SK-N-SH treated with all-trans-retinoic acid at 6 μM for 48 hours (cell line): ENCODE measurements at regions not wholly inside any gene's neighbourhood (a gene's known extent, or its start where the extent isn't known, plus 50 kb on each side); places are given as distances from the start of the nearest gene placed in this dataset.

Experiments
- ARNTL ChIP-seq: fragments of 450-650 bp; formaldehyde crosslinking; IDR thresholded peaks from 2 replicates; pipeline ENCODE4 v1.5.0; 2020; ENCODE audit warnings: low read depth, mild to moderate bottlenecking, moderate library complexity, borderline replicate concordance
- CSDC2 ChIP-seq: fragments of 250-450 bp; sonication (Bioruptor Pico); IDR thresholded peaks from 2 replicates; pipeline ENCODE4 v1.5.0; 2020; ENCODE audit warnings: mild to moderate bottlenecking, moderate library complexity
- PATZ1 ChIP-seq: fragments of 250-450 bp; sonication (Bioruptor Pico); IDR thresholded peaks from 2 replicates; pipeline ENCODE4 v1.8.0; 2020; ENCODE audit warnings: mild to moderate bottlenecking, moderate library complexity, borderline replicate concordance
- PPARA ChIP-seq: fragments of 250-450 bp; sonication (Bioruptor Pico); IDR thresholded peaks from 2 replicates; pipeline ENCODE4 v1.5.0; 2020; ENCODE audit warnings: mild to moderate bottlenecking, borderline replicate concordance
- RARB ChIP-seq: fragments of 250-450 bp; sonication (Bioruptor Pico); IDR thresholded peaks from 2 replicates; pipeline ENCODE4 v1.8.0; 2021; ENCODE audit warnings: mild to moderate bottlenecking, moderate library complexity
- SNAI2 ChIP-seq: fragments of 250-450 bp; sonication (Bioruptor Pico); IDR thresholded peaks from 2 replicates; pipeline ENCODE4 v1.5.0; 2020; ENCODE audit warnings: mild to moderate bottlenecking, moderate library complexity
- TCF4 ChIP-seq: fragments of 250-450 bp; sonication (Bioruptor Pico); IDR thresholded peaks from 2 replicates; pipeline ENCODE4 v1.8.0; 2021; ENCODE audit warnings: mild to moderate bottlenecking, moderate library complexity, borderline replicate concordance
- ZFP30 ChIP-seq: fragments of 450-650 bp; formaldehyde crosslinking; IDR thresholded peaks from 2 replicates; pipeline ENCODE4 v1.5.0; 2022; ENCODE audit warnings: mild to moderate bottlenecking, moderate library complexity
- TF ChIP-seq, protein P1 (sequence below): fragments of 250-450 bp; sonication (Bioruptor Pico); IDR thresholded peaks from 2 replicates; pipeline ENCODE4 v1.5.0; 2020; ENCODE audit warnings: mild to moderate bottlenecking, moderate library complexity
- TF ChIP-seq, protein P2 (sequence below): fragments of 250-450 bp; sonication (Bioruptor Pico); IDR thresholded peaks from 2 replicates; pipeline ENCODE4 v1.5.1; 2021; ENCODE audit warnings: mild to moderate bottlenecking, moderate library complexity

DNA sequence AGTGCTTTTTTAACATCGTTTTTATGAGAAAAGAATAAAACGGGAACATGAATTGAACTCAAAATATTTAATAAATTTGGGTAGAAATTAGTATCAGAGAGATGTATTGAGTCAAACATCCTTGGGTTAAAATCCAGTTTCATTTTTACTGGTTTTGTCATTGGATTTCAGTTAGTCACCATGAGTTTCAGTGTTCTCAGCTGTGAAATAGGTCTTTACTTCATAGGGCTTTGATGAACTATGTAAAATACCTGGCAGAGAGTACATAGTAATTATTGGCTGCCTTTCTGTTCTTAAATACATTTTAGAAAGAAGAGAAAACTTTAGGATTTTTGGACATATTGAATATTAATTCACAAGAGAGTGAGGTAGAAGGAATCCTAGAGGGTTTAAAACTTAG, 105.8 kb downstream of the TANC2 start:
- TF ChIP-seq PATZ1 (no peak), ARNTL (CRISPR knock-in tag) (no peak), PPARA (CRISPR knock-in tag) (no peak), CSDC2 (no peak), SNAI2 (CRISPR knock-in tag) (no peak), RARB (CRISPR knock-in tag) (no peak), TCF4 (no peak), ZFP30 (CRISPR knock-in tag) (no peak)
- TF ChIP-seq, protein P1, sequence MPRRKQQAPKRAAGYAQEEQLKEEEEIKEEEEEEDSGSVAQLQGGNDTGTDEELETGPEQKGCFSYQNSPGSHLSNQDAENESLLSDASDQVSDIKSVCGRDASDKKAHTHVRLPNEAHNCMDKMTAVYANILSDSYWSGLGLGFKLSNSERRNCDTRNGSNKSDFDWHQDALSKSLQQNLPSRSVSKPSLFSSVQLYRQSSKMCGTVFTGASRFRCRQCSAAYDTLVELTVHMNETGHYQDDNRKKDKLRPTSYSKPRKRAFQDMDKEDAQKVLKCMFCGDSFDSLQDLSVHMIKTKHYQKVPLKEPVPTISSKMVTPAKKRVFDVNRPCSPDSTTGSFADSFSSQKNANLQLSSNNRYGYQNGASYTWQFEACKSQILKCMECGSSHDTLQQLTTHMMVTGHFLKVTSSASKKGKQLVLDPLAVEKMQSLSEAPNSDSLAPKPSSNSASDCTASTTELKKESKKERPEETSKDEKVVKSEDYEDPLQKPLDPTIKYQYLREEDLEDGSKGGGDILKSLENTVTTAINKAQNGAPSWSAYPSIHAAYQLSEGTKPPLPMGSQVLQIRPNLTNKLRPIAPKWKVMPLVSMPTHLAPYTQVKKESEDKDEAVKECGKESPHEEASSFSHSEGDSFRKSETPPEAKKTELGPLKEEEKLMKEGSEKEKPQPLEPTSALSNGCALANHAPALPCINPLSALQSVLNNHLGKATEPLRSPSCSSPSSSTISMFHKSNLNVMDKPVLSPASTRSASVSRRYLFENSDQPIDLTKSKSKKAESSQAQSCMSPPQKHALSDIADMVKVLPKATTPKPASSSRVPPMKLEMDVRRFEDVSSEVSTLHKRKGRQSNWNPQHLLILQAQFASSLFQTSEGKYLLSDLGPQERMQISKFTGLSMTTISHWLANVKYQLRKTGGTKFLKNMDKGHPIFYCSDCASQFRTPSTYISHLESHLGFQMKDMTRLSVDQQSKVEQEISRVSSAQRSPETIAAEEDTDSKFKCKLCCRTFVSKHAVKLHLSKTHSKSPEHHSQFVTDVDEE (CRISPR knock-in tag): no peak
- TF ChIP-seq, protein P2, sequence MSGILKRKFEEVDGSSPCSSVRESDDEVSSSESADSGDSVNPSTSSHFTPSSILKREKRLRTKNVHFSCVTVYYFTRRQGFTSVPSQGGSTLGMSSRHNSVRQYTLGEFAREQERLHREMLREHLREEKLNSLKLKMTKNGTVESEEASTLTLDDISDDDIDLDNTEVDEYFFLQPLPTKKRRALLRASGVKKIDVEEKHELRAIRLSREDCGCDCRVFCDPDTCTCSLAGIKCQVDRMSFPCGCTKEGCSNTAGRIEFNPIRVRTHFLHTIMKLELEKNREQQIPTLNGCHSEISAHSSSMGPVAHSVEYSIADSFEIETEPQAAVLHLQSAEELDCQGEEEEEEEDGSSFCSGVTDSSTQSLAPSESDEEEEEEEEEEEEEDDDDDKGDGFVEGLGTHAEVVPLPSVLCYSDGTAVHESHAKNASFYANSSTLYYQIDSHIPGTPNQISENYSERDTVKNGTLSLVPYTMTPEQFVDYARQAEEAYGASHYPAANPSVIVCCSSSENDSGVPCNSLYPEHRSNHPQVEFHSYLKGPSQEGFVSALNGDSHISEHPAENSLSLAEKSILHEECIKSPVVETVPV: no peak
